IMR-90 (cell line): ENCODE measurements at regions not wholly inside any gene's neighbourhood (a gene's known extent, or its start where the extent isn't known, plus 50 kb on each side); places are given as distances from the start of the nearest gene placed in this dataset.
A peak's percentile ranks its signal among the peaks of the same experiment; 100 is the strongest.

ENCODE experiments used
- ATAC-seq: fragments of 200-7000 bp; cut with Tn5 transposase; 2 replicates; pipeline ENCODE4 v1.9.1; 2020; ENCODE audit warnings: low read depth, mild to moderate bottlenecking, moderate library complexity
- BruUV-seq: library from RNA; stranded (reverse); fragments of 400-500 nt; replicated peaks from 2 replicates; lab custom pipeline; 2021; lab: Mats Ljungman, UMichigan
- CTCF ChIA-PET: fragments of 300-600 bp; formaldehyde crosslinking; extraction: SDS; loops from one replicate; lab custom pipeline; 2021; ENCODE audit warnings: antibody characterized with exemption; lab: Yijun Ruan, JAX
- POLR2A ChIA-PET: fragments of 300-600 bp; sonication (Branson Sonifier 250); formaldehyde crosslinking; loops from one replicate; lab custom pipeline; 2022; ENCODE audit warnings: antibody characterized with exemption; ENCODE audit not compliant: unreplicated experiment; lab: Charles Lee
- DNase-seq: peaks from one replicate; pipeline ENCODE4 v3.0.0; 2013
- H2AFZ ChIP-seq: replicated peaks from 2 replicates; pipeline ENCODE3; 2013; ENCODE audit warnings: low read length, mild to moderate bottlenecking; ENCODE audit not compliant: poor library complexity
- H2AK5ac ChIP-seq: 2 replicates; pipeline ENCODE4 v1.6.1; 2013; ENCODE audit warnings: low read depth, low read length, inconsistent platforms
- H2AK9ac ChIP-seq: replicated peaks from 2 replicates; pipeline ENCODE3; 2013; ENCODE audit warnings: mild to moderate bottlenecking, low read depth, low read length, moderate library complexity; ENCODE audit not compliant: poor library complexity
- H2BK120ac ChIP-seq: 2 replicates; pipeline ENCODE4 v1.6.1; 2013; ENCODE audit warnings: low read depth, low read length, inconsistent platforms
- H2BK15ac ChIP-seq: 3 replicates; pipeline ENCODE4 v1.6.1; 2013; ENCODE audit warnings: low read depth, low read length, inconsistent platforms
- H2BK20ac ChIP-seq: 2 replicates; pipeline ENCODE4 v1.6.1; 2013; ENCODE audit warnings: low read depth, mild to moderate bottlenecking, inconsistent platforms, low read length, moderate library complexity
- H2BK5ac ChIP-seq: 2 replicates; pipeline ENCODE4 v1.6.1; 2013; ENCODE audit warnings: mild to moderate bottlenecking, low read depth, low read length, inconsistent platforms; ENCODE audit not compliant: poor library complexity, severe bottlenecking
- H3K14ac ChIP-seq: replicated peaks from 2 replicates; pipeline ENCODE4 v1.6.1; 2013; ENCODE audit warnings: low read depth, low read length, inconsistent platforms
- H3K18ac ChIP-seq: 2 replicates; pipeline ENCODE4 v1.6.1; 2013; ENCODE audit warnings: low read depth, low read length, control low read depth
- H3K23ac ChIP-seq: 2 replicates; pipeline ENCODE4 v1.6.1; 2013; ENCODE audit warnings: low read depth, low read length, inconsistent platforms
- H3K27ac ChIP-seq: 2 replicates; pipeline ENCODE4 v1.5.1; 2013; ENCODE audit warnings: mild to moderate bottlenecking, control low read depth, low read length; ENCODE audit not compliant: insufficient read depth
- H3K27me3 ChIP-seq: 2 replicates; pipeline ENCODE4 v1.6.1; 2013; ENCODE audit warnings: low read length; ENCODE audit not compliant: control insufficient read depth, insufficient read depth
- H3K36me3 ChIP-seq: 2 replicates; pipeline ENCODE4 v1.6.1; 2013; ENCODE audit warnings: low read length, mixed read lengths; ENCODE audit not compliant: control insufficient read depth, insufficient read depth
- H3K4ac ChIP-seq: 2 replicates; pipeline ENCODE4 v1.6.1; 2013; ENCODE audit warnings: low read depth, low read length, inconsistent platforms
- H3K4me1 ChIP-seq: 2 replicates; pipeline ENCODE4 v1.6.1; 2013; ENCODE audit warnings: low read length, mixed read lengths; ENCODE audit not compliant: control insufficient read depth, insufficient read depth
- H3K4me2 ChIP-seq: 2 replicates; pipeline ENCODE4 v1.6.1; 2013; ENCODE audit warnings: low read depth, mild to moderate bottlenecking, control low read depth, low read length, moderate library complexity
- H3K4me3 ChIP-seq: 2 replicates; pipeline ENCODE4 v1.5.1; 2013; ENCODE audit warnings: low read depth, mild to moderate bottlenecking, control low read depth, low read length, moderate library complexity; ENCODE audit not compliant: insufficient read depth
- H3K56ac ChIP-seq: 2 replicates; pipeline ENCODE4 v1.6.1; 2013; ENCODE audit warnings: low read length, inconsistent platforms; ENCODE audit not compliant: insufficient read depth; ENCODE audit errors: extremely low read depth
- H3K79me1 ChIP-seq, 2 experiments: 2 replicates each; pipeline ENCODE4 v1.6.1; 2013; ENCODE audit warnings: low read length in 2 of 2, inconsistent platforms in 1 of 2, low read depth in 1 of 2
- H3K9ac ChIP-seq: 2 replicates; pipeline ENCODE4 v1.6.1; 2013; ENCODE audit warnings: low read depth, low read length, control low read depth
- H3K9me1 ChIP-seq: 2 replicates; pipeline ENCODE4 v1.6.1; 2013; ENCODE audit warnings: low read length, inconsistent platforms; ENCODE audit not compliant: insufficient read depth
- H3K9me3 ChIP-seq: 2 replicates; pipeline ENCODE4 v1.6.1; 2013; ENCODE audit warnings: low read length; ENCODE audit not compliant: control insufficient read depth, insufficient read depth
- H4K20me1 ChIP-seq: 2 replicates; pipeline ENCODE4 v1.6.1; 2013; ENCODE audit warnings: low read length, inconsistent platforms; ENCODE audit not compliant: insufficient read depth
- H4K5ac ChIP-seq: 2 replicates; pipeline ENCODE4 v1.6.1; 2013; ENCODE audit warnings: mild to moderate bottlenecking, low read depth, low read length, control low read depth
- H4K8ac ChIP-seq, 2 experiments: 2 replicates each; pipeline ENCODE4 v1.6.1; 2013; ENCODE audit warnings: low read depth in 2 of 2, low read length in 2 of 2, control low read depth in 1 of 2, inconsistent platforms in 1 of 2
- H4K91ac ChIP-seq: 2 replicates; pipeline ENCODE4 v1.6.1; 2013; ENCODE audit warnings: low read depth, low read length, inconsistent platforms; ENCODE audit not compliant: insufficient read depth
- CEBPB ChIP-seq: IDR thresholded peaks from 2 replicates; pipeline ENCODE4 v1.6.1; 2012; ENCODE audit warnings: low read depth, low read length, improper control_type of control experiment
- MAFK ChIP-seq: IDR thresholded peaks from 2 replicates; pipeline ENCODE4 v1.6.1; 2012; ENCODE audit warnings: low read depth, low read length, improper control_type of control experiment
- MAZ ChIP-seq: IDR thresholded peaks from 2 replicates; pipeline ENCODE4 v1.6.1; 2012; ENCODE audit warnings: low read depth, mild to moderate bottlenecking, low read length, improper control_type of control experiment, moderate library complexity, borderline replicate concordance
- NFE2L2 ChIP-seq: fragments of 150-350 bp; IDR thresholded peaks from 2 replicates; pipeline ENCODE4 v1.6.1; 2016; ENCODE audit warnings: low read depth, mild to moderate bottlenecking, low read length
- RAD21 ChIP-seq: IDR thresholded peaks from 2 replicates; pipeline ENCODE4 v1.6.1; 2012; ENCODE audit warnings: low read length, improper control_type of control experiment
- RFX5 ChIP-seq: IDR thresholded peaks from 2 replicates; pipeline ENCODE4 v1.8.0; 2012; ENCODE audit warnings: low read depth, mild to moderate bottlenecking, low read length, moderate library complexity
- WGBS, 2 experiments: methylation state at CpG; one replicate each; pipeline versions ENCODE4 v1.1.5 to v1.1.7; 2013; ENCODE audit warnings: missing lambda C conversion rate in 2 of 2; ENCODE audit not compliant: insufficient read length in 1 of 2; ENCODE audit errors: extremely low coverage in 2 of 2; 5-methylcytosine and 5-hydroxymethylcytosine counted together
- dilution Hi-C: fragments of 300-500 bp; cut with HindIII; formaldehyde crosslinking; loops from one replicate; pipeline ENCODE4 v1.14.3; 2018; ENCODE audit warnings: low sequenced_read_pairs; ENCODE audit not compliant: unreplicated experiment
- in situ Hi-C: fragments of 300-500 bp; cut with MboI; formaldehyde crosslinking; loops from 3 replicates; pipeline ENCODE4 v1.14.3; 2019; ENCODE audit warnings: low sequenced_read_pairs, inconsistent platforms, mixed read lengths
- intact Hi-C: fragments of 100-400 bp; cut with micrococcal nuclease; formaldehyde crosslinking; loops from 2 replicates; pipeline ENCODE4 v1.10.0; 2022
- TF ChIP-seq, protein P1 (sequence below): fragments of 150-350 bp; IDR thresholded peaks from 2 replicates; pipeline ENCODE4 v1.6.1; 2016; ENCODE audit warnings: low read depth, mild to moderate bottlenecking, low read length, moderate library complexity, borderline replicate concordance
- TF ChIP-seq, protein P2 (sequence below): fragments of 150-350 bp; IDR thresholded peaks from 2 replicates; pipeline ENCODE4 v1.6.1; 2017; ENCODE audit warnings: mild to moderate bottlenecking, antibody characterized with exemption, low read length, low read depth

DNA sequence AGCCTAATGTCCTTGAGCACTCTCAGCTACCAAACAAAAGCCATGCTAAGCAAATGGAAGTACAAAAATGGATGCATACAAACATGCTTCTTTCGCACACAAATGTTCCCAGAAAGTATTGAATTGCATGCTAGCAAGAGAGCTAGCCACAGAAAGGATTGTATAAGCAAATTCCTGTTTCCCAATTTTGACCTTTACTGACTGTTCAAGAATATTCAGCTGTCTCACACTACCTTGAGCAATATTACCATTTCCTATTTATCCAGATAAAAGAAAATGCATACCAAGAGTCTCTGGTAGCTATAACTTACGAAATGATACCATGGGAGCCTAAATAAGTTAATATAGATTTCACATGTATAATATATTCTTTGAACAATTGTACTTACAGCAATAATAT, 264.6 kb downstream of the TMEM167A start:
- Histone ChIP-seq H4K5ac (no peak overlapping the region), H3K9ac (no peak overlapping the region), H3K4me1 (peaks cover 2% of the 10 kb centered on the region), H3K27me3 (no peaks in the 10 kb centered on the region), H3K79me1 (no peaks in the 10 kb centered on the region), H3K23ac (no peak overlapping the region), H3K18ac (no peak overlapping the region), H3K27ac (no peak overlapping the region), H2AK9ac (no peak overlapping the region), H2BK5ac (no peak overlapping the region), H2BK120ac (no peak overlapping the region), H3K56ac (no peak overlapping the region), H3K14ac (no peak overlapping the region), H2BK15ac (no peak overlapping the region), H4K8ac (no peak overlapping the region), H3K9me3 (no peaks in the 10 kb centered on the region), H4K91ac (no peak overlapping the region), H3K9me1 (no peaks in the 10 kb centered on the region), H2AFZ (no peak overlapping the region), H3K36me3 (no peaks in the 10 kb centered on the region), H3K4me2 (no peak overlapping the region), H2AK5ac (no peak overlapping the region), H3K4ac (no peak overlapping the region), H2BK20ac (no peak overlapping the region), H3K4me3 (no peak overlapping the region), H4K20me1 (no peaks in the 10 kb centered on the region)
- no peak for ATAC-seq
- TF ChIP-seq, protein P1, sequence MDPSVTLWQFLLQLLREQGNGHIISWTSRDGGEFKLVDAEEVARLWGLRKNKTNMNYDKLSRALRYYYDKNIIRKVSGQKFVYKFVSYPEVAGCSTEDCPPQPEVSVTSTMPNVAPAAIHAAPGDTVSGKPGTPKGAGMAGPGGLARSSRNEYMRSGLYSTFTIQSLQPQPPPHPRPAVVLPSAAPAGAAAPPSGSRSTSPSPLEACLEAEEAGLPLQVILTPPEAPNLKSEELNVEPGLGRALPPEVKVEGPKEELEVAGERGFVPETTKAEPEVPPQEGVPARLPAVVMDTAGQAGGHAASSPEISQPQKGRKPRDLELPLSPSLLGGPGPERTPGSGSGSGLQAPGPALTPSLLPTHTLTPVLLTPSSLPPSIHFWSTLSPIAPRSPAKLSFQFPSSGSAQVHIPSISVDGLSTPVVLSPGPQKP = no peak
- TF ChIP-seq RFX5 = no peak
- TF ChIP-seq RAD21 = no peak
- TF ChIP-seq NFE2L2 = no peak
- TF ChIP-seq, protein P2, sequence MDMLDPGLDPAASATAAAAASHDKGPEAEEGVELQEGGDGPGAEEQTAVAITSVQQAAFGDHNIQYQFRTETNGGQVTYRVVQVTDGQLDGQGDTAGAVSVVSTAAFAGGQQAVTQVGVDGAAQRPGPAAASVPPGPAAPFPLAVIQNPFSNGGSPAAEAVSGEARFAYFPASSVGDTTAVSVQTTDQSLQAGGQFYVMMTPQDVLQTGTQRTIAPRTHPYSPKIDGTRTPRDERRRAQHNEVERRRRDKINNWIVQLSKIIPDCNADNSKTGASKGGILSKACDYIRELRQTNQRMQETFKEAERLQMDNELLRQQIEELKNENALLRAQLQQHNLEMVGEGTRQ = no peak
- TF ChIP-seq MAFK = no peak
- no peak for TF ChIP-seq MAZ
- no peak for TF ChIP-seq CEBPB
- no TSS peak for BruUV-seq
- CTCF ChIA-PET = interaction anchor here (0.8 kb wide), 1 partner anchor 171 kb away, joined by 4 read pairs; no protein-coding TSS in a partner anchor
- in situ Hi-C loops (no loop called here), intact Hi-C loops (no loop called here), dilution Hi-C loops (no loop called here)
- POLR2A ChIA-PET = no interaction called here
- no CpG with 5 or more reads among the region's 2 CpGs for WGBS, 2 experiments
- DNase-seq = peak; percentile 7
